Activated CD8-positive, alpha-beta memory T cell treated with anti-CD3 and anti-CD28 coated beads, Interleukin-2, amount 50 U/mL, for 1 hour (primary cell): ENCODE measurements at regions not wholly inside any gene's neighbourhood (a gene's known extent, or its start where the extent isn't known, plus 50 kb on each side); places are given as distances from the start of the nearest gene placed in this dataset.

Experiments used
- DNase-seq: peaks from one replicate; pipeline ENCODE4 v3.0.0-alpha.2; 2020; ENCODE audit errors: extremely low read depth

- DNase-seq: no peak
Measured at GRCh38 chr4:89427782-89428181, 120.2 kb upstream of the GPRIN3 start.

GRCh38 chr4:89425023-89425422 lies 117.4 kb upstream of the GPRIN3 start:
- no peak for DNase-seq

- no peak for DNase-seq
Measured at GRCh38 chr4:89422441-89422990, 114.9 kb upstream of the GPRIN3 start.

- DNase-seq: no peak
Measured at GRCh38 chr4:89420507-89420906, 112.9 kb upstream of the GPRIN3 start.

GRCh38 chr4:89419111-89419695 lies 111.6 kb upstream of the GPRIN3 start:
- no peak for DNase-seq

- no peak for DNase-seq
Measured at GRCh38 chr4:89416960-89417359, 109.4 kb upstream of the GPRIN3 start.

- DNase-seq: no peak
Measured at GRCh38 chr4:89413518-89413917, 105.9 kb upstream of the GPRIN3 start.

GRCh38 chr4:89411539-89412309 lies 104.1 kb upstream of the GPRIN3 start:
- no peak for DNase-seq

GRCh38 chr4:89410687-89411086 lies 103.1 kb upstream of the GPRIN3 start:
- DNase-seq: no peak

- no peak for DNase-seq
Measured at GRCh38 chr4:89404530-89404929, 96.9 kb upstream of the GPRIN3 start.

GRCh38 chr4:89403826-89404225 lies 96.2 kb upstream of the GPRIN3 start:
- no peak for DNase-seq

- DNase-seq: no peak
Measured at GRCh38 chr4:89400287-89401035, 92.9 kb upstream of the GPRIN3 start.

GRCh38 chr4:89398644-89399043 lies 91.0 kb upstream of the GPRIN3 start:
- DNase-seq: no peak

GRCh38 chr4:89398146-89398545 lies 90.5 kb upstream of the GPRIN3 start:
- no peak for DNase-seq

- no peak for DNase-seq
Measured at GRCh38 chr4:89397441-89397840, 89.8 kb upstream of the GPRIN3 start.

- DNase-seq: no peak
Measured at GRCh38 chr4:89382439-89382838, 74.8 kb upstream of the GPRIN3 start.

GRCh38 chr4:89380980-89381379 lies 73.4 kb upstream of the GPRIN3 start:
- DNase-seq: no peak

GRCh38 chr4:89379511-89380044 lies 72.0 kb upstream of the GPRIN3 start:
- DNase-seq: no peak

GRCh38 chr4:89373394-89373793 lies 65.8 kb upstream of the GPRIN3 start:
- DNase-seq: no peak

- no peak for DNase-seq
Measured at GRCh38 chr4:89371614-89372013, 64.0 kb upstream of the GPRIN3 start.

- DNase-seq: no peak
Measured at GRCh38 chr4:89369581-89369980, 62.0 kb upstream of the GPRIN3 start.

- no peak for DNase-seq
Measured at GRCh38 chr4:89368861-89369260, 61.3 kb upstream of the GPRIN3 start.
